Right cardiac atrium (tissue), 5 donors: ENCODE measurements at regions not wholly inside any gene's neighbourhood (a gene's known extent, or its start where the extent isn't known, plus 50 kb on each side); places are given as distances from the start of the nearest gene placed in this dataset.
"Not testable (repeated sequence)": the region's sequence is repeated elsewhere in the genome, so short reads cannot be mapped to it uniquely, and the experiment has no call there.

Experiments
- ATAC-seq, 2 donors: fragments of 200-7000 bp; cut with Tn5 transposase; one replicate each; pipeline versions ENCODE4 v1.8.0 to v1.9.1; 2020; ENCODE audit warnings: moderate library complexity in 2 of 2, mild to moderate bottlenecking in 1 of 2
- DNase-seq, 3 donors: peaks; one replicate each; pipeline ENCODE4 v3.0.0-alpha.2; 2020
- H3K27ac ChIP-seq: one replicate; pipeline ENCODE4 v1.5.1; 2013; ENCODE audit warnings: mild to moderate bottlenecking, low read length, control low read depth, moderate library complexity
- H3K27me3 ChIP-seq: one replicate; pipeline ENCODE4 v1.6.1; 2013; ENCODE audit not compliant: control insufficient read depth, insufficient read depth
- H3K4me1 ChIP-seq: one replicate; pipeline ENCODE4 v1.6.1; 2013; ENCODE audit warnings: low read length; ENCODE audit not compliant: control insufficient read depth, insufficient read depth
- H3K4me3 ChIP-seq: one replicate; pipeline ENCODE4 v1.5.1; 2013; ENCODE audit warnings: low read length, control low read depth
- H3K9me3 ChIP-seq: one replicate; pipeline ENCODE4 v1.6.1; 2013; ENCODE audit warnings: low read length; ENCODE audit not compliant: control insufficient read depth
- WGBS: extraction: QIAGEN DNeasy Blood & Tissue Kit; methylation state at CpG from one replicate; pipeline ENCODE4 v1.1.7; 2013; 5-methylcytosine and 5-hydroxymethylcytosine counted together
- intact Hi-C, 4 donors: fragments of 100-400 bp; cut with DNase I; formaldehyde crosslinking; loops; one replicate each; pipeline versions ENCODE4 v1.11.0 to v1.14.0; 2022 to 2023
- donor health status: healthy with polysubstance abuse.
- donor health status: DM: no; HTN: yes; CAD: no.
- donor health status: DM: no; HTN: no; CAD: no.
- donor health status: DM: no; HTN: yes; CAD: no; lungs with severe emphysema.
- donor health status: DM: yes; HTN: yes; CAD: no.

DNA sequence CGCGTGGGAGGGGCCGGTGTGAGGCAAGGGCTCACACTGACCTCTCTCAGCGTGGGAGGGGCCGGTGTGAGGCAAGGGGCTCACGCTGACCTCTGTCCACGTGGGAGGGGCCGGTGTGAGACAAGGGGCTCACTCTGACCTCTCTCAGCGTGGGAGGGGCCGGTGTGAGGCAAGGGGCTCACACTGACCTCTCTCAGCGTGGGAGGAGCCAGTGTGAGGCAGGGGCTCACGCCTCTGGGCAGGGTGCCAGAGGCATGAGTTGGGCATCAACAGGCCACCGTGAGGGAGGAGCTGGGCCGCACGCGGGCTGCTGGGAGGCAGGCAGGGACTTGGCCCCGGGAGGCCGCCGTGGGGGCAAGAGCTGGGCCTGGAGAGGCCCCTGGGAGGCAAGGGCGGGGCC lies 91.0 kb downstream of the PLPP2 start:
- WGBS, result 90% methylated on average over 9 of the region's 20 CpGs
- DNase-seq, result peak; percentile 1 to 37 (median 10)
- not testable (repeated sequence) for ATAC-seq

More for the DNA sequence above, 91.0 kb downstream of the PLPP2 start:
- H3K27me3 ChIP-seq, intact Hi-C loops, H3K9me3 ChIP-seq, H3K4me1 ChIP-seq, H3K27ac ChIP-seq, H3K4me3 ChIP-seq: not testable (repeated sequence)
